ENCODE measurements at regions not wholly inside any gene's neighbourhood (a gene's known extent, or its start where the extent isn't known, plus 50 kb on each side); places are given as distances from the start of the nearest gene placed in this dataset.

GRCh38 chr2:71784734-71785511 lies 331.6 kb downstream of the DYSF start:
- no peaks in the 10 kb centered on the region for H3K27me3 ChIP-seq
- H3K9me3 ChIP-seq = no peaks in the 10 kb centered on the region
- FAIRE-seq (no peak), DNase-seq (no peak), ATAC-seq (no peak)
- H3K4me1 ChIP-seq = no peaks in the 10 kb centered on the region
- intact Hi-C loops (cut with DNase I) = no loop called here
- WGBS, 2 donors = 71 to 76% methylated on average over 8 of the region's 8 CpGs
- no peaks in the 10 kb centered on the region for H3K36me3 ChIP-seq
- no peak for TF ChIP-seq CTCF (IDR thresholded peaks at IDR 0.05)
- no peak overlapping the region for H3K4me3 ChIP-seq
- no peak overlapping the region for H3K27ac ChIP-seq

GRCh38 chr2:71783815-71784214 lies 330.5 kb downstream of the DYSF start:
- FAIRE-seq (no peak), ATAC-seq (no peak), DNase-seq (no peak)
- H3K36me3 ChIP-seq = no peaks in the 10 kb centered on the region
- H3K9me3 ChIP-seq = no peaks in the 10 kb centered on the region
- no peaks in the 10 kb centered on the region for H3K4me1 ChIP-seq
- intact Hi-C loops (cut with DNase I) = no loop called here
- TF ChIP-seq CTCF (IDR thresholded peaks at IDR 0.05) = no peak
- WGBS, 2 donors = 82 to 85% methylated on average over 4 of the region's 4 CpGs
- H3K4me3 ChIP-seq = no peak overlapping the region
- H3K27ac ChIP-seq = no peak overlapping the region
- no peaks in the 10 kb centered on the region for H3K27me3 ChIP-seq

GRCh38 chr2:71783215-71783614 lies 329.9 kb downstream of the DYSF start:
- no peaks in the 10 kb centered on the region for H3K9me3 ChIP-seq
- intact Hi-C loops (cut with DNase I) = no loop called here
- TF ChIP-seq CTCF (IDR thresholded peaks at IDR 0.05) = no peak
- DNase-seq (no peak), FAIRE-seq (no peak), ATAC-seq (no peak)
- H3K27me3 ChIP-seq = no peaks in the 10 kb centered on the region
- no peak overlapping the region for H3K27ac ChIP-seq
- no peak overlapping the region for H3K4me3 ChIP-seq
- H3K4me1 ChIP-seq = no peaks in the 10 kb centered on the region
- H3K36me3 ChIP-seq = no peaks in the 10 kb centered on the region

GRCh38 chr2:71782323-71782722 lies 329.0 kb downstream of the DYSF start:
- WGBS, 2 donors = 54 to 71% methylated on average over 3 of the region's 3 CpGs
- no peaks in the 10 kb centered on the region for H3K27me3 ChIP-seq
- no peak for TF ChIP-seq CTCF (IDR thresholded peaks at IDR 0.05)
- no peaks in the 10 kb centered on the region for H3K4me1 ChIP-seq
- FAIRE-seq (no peak), DNase-seq (no peak), ATAC-seq (no peak)
- H3K36me3 ChIP-seq = no peaks in the 10 kb centered on the region
- no peak overlapping the region for H3K4me3 ChIP-seq
- no peak overlapping the region for H3K27ac ChIP-seq
- intact Hi-C loops (cut with DNase I) = no loop called here
- H3K9me3 ChIP-seq = no peaks in the 10 kb centered on the region

GRCh38 chr2:71781695-71782228 lies 328.4 kb downstream of the DYSF start:
- no peaks in the 10 kb centered on the region for H3K4me1 ChIP-seq
- H3K9me3 ChIP-seq = no peaks in the 10 kb centered on the region
- 73 to 75% methylated on average over 5 of the region's 5 CpGs for WGBS, 2 donors
- H3K27me3 ChIP-seq = no peaks in the 10 kb centered on the region
- no peaks in the 10 kb centered on the region for H3K36me3 ChIP-seq
- FAIRE-seq (no peak), ATAC-seq (no peak), DNase-seq (no peak)
- no peak for TF ChIP-seq CTCF (IDR thresholded peaks at IDR 0.05)
- intact Hi-C loops (cut with DNase I) = no loop called here
- H3K4me3 ChIP-seq = no peak overlapping the region
- no peak overlapping the region for H3K27ac ChIP-seq
